WTC11 (cell line): ENCODE measurements at regions not wholly inside any gene's neighbourhood (a gene's known extent, or its start where the extent isn't known, plus 50 kb on each side); places are given as distances from the start of the nearest gene placed in this dataset.
"Not testable (repeated sequence)": the region's sequence is repeated elsewhere in the genome, so short reads cannot be mapped to it uniquely, and the experiment has no call there.

Experiments
- CBFB ChIP-seq: sonication (generic); formaldehyde crosslinking; IDR thresholded peaks from 2 replicates; pipeline ENCODE4 v1.8.1; 2022; ENCODE audit warnings: mild to moderate bottlenecking, low read depth, missing genetic modification reagents
- FOXP1 ChIP-seq: sonication (generic); formaldehyde crosslinking; IDR thresholded peaks from 2 replicates; pipeline ENCODE4 v1.8.0; 2022; ENCODE audit warnings: missing genetic modification reagents, mild to moderate bottlenecking, moderate library complexity, borderline replicate concordance
- JUN ChIP-seq: sonication (generic); formaldehyde crosslinking; IDR thresholded peaks from 2 replicates; pipeline ENCODE4 v1.8.0; 2023; ENCODE audit warnings: mild to moderate bottlenecking, missing genetic modification reagents
- MLX ChIP-seq: sonication (generic); formaldehyde crosslinking; IDR thresholded peaks from 2 replicates; pipeline ENCODE4 v1.8.1; 2023; ENCODE audit warnings: mild to moderate bottlenecking, missing genetic modification reagents, moderate library complexity
- NFYB ChIP-seq: sonication (generic); formaldehyde crosslinking; conservative IDR thresholded peaks from 2 replicates; pipeline ENCODE4 v1.8.0; 2022; ENCODE audit warnings: low read depth, missing genetic modification reagents
- TF ChIP-seq, protein P1 (sequence below): fragments of 200-600 bp; IDR thresholded peaks from 2 replicates; pipeline ENCODE4 v1.8.0; 2022; ENCODE audit warnings: antibody characterized with exemption
- TF ChIP-seq, protein P2 (sequence below): sonication (generic); formaldehyde crosslinking; IDR thresholded peaks from 2 replicates; pipeline ENCODE4 v1.8.1; 2023; ENCODE audit warnings: mild to moderate bottlenecking, missing genetic modification reagents, borderline replicate concordance

- TF ChIP-seq, protein P1, sequence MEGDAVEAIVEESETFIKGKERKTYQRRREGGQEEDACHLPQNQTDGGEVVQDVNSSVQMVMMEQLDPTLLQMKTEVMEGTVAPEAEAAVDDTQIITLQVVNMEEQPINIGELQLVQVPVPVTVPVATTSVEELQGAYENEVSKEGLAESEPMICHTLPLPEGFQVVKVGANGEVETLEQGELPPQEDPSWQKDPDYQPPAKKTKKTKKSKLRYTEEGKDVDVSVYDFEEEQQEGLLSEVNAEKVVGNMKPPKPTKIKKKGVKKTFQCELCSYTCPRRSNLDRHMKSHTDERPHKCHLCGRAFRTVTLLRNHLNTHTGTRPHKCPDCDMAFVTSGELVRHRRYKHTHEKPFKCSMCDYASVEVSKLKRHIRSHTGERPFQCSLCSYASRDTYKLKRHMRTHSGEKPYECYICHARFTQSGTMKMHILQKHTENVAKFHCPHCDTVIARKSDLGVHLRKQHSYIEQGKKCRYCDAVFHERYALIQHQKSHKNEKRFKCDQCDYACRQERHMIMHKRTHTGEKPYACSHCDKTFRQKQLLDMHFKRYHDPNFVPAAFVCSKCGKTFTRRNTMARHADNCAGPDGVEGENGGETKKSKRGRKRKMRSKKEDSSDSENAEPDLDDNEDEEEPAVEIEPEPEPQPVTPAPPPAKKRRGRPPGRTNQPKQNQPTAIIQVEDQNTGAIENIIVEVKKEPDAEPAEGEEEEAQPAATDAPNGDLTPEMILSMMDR: not testable (repeated sequence)
- not testable (repeated sequence) for TF ChIP-seq MLX (CRISPR knock-in tag); JUN (CRISPR knock-in tag); FOXP1; CBFB (CRISPR knock-in tag); NFYB (CRISPR knock-in tag)
- TF ChIP-seq, protein P2, sequence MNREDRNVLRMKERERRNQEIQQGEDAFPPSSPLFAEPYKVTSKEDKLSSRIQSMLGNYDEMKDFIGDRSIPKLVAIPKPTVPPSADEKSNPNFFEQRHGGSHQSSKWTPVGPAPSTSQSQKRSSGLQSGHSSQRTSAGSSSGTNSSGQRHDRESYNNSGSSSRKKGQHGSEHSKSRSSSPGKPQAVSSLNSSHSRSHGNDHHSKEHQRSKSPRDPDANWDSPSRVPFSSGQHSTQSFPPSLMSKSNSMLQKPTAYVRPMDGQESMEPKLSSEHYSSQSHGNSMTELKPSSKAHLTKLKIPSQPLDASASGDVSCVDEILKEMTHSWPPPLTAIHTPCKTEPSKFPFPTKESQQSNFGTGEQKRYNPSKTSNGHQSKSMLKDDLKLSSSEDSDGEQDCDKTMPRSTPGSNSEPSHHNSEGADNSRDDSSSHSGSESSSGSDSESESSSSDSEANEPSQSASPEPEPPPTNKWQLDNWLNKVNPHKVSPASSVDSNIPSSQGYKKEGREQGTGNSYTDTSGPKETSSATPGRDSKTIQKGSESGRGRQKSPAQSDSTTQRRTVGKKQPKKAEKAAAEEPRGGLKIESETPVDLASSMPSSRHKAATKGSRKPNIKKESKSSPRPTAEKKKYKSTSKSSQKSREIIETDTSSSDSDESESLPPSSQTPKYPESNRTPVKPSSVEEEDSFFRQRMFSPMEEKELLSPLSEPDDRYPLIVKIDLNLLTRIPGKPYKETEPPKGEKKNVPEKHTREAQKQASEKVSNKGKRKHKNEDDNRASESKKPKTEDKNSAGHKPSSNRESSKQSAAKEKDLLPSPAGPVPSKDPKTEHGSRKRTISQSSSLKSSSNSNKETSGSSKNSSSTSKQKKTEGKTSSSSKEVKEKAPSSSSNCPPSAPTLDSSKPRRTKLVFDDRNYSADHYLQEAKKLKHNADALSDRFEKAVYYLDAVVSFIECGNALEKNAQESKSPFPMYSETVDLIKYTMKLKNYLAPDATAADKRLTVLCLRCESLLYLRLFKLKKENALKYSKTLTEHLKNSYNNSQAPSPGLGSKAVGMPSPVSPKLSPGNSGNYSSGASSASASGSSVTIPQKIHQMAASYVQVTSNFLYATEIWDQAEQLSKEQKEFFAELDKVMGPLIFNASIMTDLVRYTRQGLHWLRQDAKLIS (CRISPR knock-in tag): not testable (repeated sequence)
Measured at GRCh38 chr4:77300996-77301395, 144.0 kb downstream of the CCNG2 start.
